ENCODE measurements at regions not wholly inside any gene's neighbourhood (a gene's known extent, or its start where the extent isn't known, plus 50 kb on each side); places are given as distances from the start of the nearest gene placed in this dataset.
"Not testable (repeated sequence)": the region's sequence is repeated elsewhere in the genome, so short reads cannot be mapped to it uniquely, and the experiment has no call there.

- DNase-seq = no peak
- TF ChIP-seq POLR2A (IDR thresholded peaks at IDR 0.05; ENCODE audit: low read length) (no peak), GATA1 (IDR thresholded peaks at IDR 0.05; ENCODE audit: low read depth, low read length) (no peak)
Observed at GRCh38 chr5:23451156-23451555, 56.3 kb upstream of the PRDM9 start.

- TF ChIP-seq GATA1 (IDR thresholded peaks at IDR 0.05; ENCODE audit: low read depth, low read length) (no peak), POLR2A (IDR thresholded peaks at IDR 0.05; ENCODE audit: low read length) (no peak)
- no peak for DNase-seq
Observed at GRCh38 chr5:23450187-23450586, 57.2 kb upstream of the PRDM9 start.

DNA sequence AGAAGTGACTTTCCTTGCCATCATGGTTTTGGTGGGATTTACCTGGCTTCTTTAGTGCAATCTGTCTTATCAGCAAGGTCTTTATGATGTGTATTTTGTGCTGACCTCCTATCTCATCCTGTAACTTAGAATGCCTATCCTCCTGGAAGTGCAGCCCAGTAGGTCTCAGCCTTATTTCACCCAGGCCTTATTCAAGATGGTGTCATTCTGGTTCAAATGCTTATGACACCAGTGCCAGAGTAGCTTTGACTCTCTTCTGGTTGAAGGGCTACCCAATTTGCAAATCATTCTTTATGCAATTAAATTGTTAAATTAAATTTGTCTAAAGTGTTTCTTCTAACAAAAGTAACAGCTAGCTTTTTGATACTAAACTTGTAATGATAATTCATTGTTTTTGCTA, 58.8 kb upstream of the PRDM9 start:
- DNase-seq = no peak
- TF ChIP-seq POLR2A (IDR thresholded peaks at IDR 0.05; ENCODE audit: low read length) = no peak
- TF ChIP-seq GATA1 (IDR thresholded peaks at IDR 0.05; ENCODE audit: low read depth, low read length) = no peak

DNA sequence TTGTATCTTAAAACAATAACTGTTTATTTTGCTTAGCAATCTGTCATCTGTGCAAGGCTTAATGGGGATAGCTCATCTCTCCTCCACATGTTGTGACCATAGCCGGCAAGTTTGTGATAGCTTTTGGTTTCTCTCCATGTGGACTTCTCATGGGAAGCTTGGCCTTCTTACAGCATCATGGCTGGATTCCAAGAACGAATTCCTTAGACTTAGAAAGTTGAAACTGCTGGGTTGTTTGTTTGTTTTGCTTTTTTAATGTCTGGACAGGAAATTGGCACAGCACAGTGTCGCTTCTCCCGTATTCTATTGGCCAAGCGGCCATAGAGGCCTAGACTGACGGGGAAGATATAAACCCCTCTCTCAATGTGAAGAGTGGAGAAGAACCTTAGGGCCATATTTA, 61.0 kb upstream of the PRDM9 start:
- no peak for DNase-seq
- TF ChIP-seq GATA1 (IDR thresholded peaks at IDR 0.05; ENCODE audit: low read depth, low read length) (no peak), POLR2A (IDR thresholded peaks at IDR 0.05; ENCODE audit: low read length) (no peak)

GRCh38 chr5:23445573-23445972, 61.8 kb upstream of the PRDM9 start:
- no peak for DNase-seq

DNA sequence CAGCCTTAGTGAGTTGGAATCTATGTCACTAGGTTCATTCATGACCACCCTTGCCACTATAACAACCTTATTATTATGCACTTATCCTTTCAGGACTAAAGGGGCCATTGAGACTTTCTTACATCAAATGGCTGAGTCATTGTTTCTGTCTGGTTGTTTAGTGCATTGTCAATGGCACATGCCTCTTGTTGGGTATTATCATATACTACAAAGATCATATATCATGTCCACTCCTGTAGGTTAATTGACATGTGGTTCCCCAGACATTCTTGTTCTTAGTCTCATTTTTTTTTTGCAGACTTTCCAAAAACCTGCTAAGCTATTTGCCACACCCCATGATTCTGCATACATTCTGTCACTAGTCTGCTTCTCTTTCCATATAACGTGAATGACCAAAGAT, 66.7 kb upstream of the PRDM9 start:
- DNase-seq = no peak

More at GRCh38 chr5:23445573-23445972, 61.8 kb upstream of the PRDM9 start:
- TF ChIP-seq POLR2A (IDR thresholded peaks at IDR 0.05; ENCODE audit: low read length) (no peak), GATA1 (IDR thresholded peaks at IDR 0.05; ENCODE audit: low read depth, low read length) (no peak)

DNA sequence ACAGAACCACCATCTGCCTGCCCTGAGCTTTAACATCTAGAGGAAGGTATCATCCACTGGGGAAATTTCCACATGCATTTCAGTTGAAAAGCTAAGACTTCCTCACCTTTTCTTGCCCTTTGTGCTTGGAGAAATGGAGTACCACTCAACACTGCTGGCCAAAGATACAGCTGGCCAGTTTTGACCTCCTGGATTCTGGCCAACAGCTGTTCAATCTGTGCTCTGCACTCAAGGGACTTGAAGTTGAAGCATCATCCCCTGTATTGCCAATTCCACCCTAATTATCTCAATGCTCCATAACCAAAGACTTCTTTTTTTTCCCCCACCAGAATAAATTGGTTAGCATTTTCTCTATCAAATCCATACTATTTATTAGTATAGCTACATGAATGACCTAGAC, 70.4 kb upstream of the PRDM9 start:
- no peak for TF ChIP-seq POLR2A (IDR thresholded peaks at IDR 0.05; ENCODE audit: low read length)
- no peak for TF ChIP-seq GATA1 (IDR thresholded peaks at IDR 0.05; ENCODE audit: low read depth, low read length)
- DNase-seq = no peak

More for the DNA sequence above, 66.7 kb upstream of the PRDM9 start:
- no peak for TF ChIP-seq POLR2A (IDR thresholded peaks at IDR 0.05; ENCODE audit: low read length)
- no peak for TF ChIP-seq GATA1 (IDR thresholded peaks at IDR 0.05; ENCODE audit: low read depth, low read length)

DNA sequence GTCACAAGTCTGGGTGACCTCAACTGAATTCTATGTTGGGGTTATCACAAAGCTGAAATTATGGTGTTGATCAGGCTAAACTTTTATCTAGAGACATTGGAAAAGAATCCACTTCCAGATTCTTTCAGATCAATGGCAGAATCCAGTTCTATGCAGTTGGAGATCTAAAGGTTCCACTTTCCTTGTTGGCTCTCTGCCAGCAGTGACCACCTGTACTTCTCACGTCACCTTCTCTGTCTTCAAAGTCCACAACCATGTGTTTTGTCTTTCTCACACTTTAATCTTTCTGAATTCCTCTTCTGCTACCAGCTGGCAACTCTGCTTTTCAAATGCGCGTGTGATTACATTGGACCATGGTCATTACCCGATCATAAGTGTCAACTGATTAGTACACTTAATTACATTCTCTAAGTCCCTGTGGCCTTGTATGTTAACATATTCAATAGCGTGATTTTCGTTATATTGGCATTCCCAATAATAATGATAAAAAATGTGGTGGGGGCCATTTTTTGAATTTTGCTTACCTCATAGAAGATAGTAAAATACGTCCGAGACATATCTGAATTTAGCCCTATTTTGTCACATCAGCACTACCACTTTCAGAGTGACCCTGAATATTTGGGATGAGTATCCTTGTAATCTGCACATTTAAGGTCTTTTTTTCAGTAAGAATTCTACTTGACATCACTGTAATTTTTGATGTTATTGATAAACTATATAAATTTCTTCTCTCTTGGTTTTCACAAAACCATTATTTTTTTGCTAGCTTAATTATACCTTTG, 73.7 kb upstream of the PRDM9 start:
- no peak for TF ChIP-seq GATA1 (IDR thresholded peaks at IDR 0.05; ENCODE audit: low read depth, low read length)
- no peak for TF ChIP-seq POLR2A (IDR thresholded peaks at IDR 0.05; ENCODE audit: low read length)
- DNase-seq = no peak

- no peak for DNase-seq
- no peak for TF ChIP-seq GATA1 (IDR thresholded peaks at IDR 0.05; ENCODE audit: low read depth, low read length)
- no peak for TF ChIP-seq POLR2A (IDR thresholded peaks at IDR 0.05; ENCODE audit: low read length)
Observed at GRCh38 chr5:23428705-23429104, 78.7 kb upstream of the PRDM9 start.

GRCh38 chr5:23420214-23420613, 87.2 kb upstream of the PRDM9 start:
- not testable (repeated sequence) for DNase-seq

DNA sequence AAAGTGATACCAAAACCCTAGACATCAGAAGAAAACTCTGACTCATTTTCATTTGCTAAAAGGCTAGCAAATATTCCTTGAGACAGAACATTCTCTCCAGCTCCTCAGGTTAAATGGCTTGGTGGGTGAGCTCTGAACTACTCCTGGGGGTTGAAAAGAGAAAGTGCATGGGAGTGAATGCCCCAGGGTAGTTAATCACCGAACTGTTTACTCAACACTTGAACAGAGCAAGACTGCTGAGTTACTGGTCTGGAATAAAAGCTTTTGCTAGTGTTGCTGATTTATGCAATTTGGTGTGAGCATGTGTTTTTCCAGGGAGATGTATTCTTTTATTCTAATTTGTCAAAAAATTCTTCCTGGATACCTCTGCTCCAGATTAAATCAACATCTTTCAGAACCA, 88.3 kb upstream of the PRDM9 start:
- no peak for DNase-seq
- TF ChIP-seq POLR2A (IDR thresholded peaks at IDR 0.05; ENCODE audit: low read length) = no peak
- TF ChIP-seq GATA1 (IDR thresholded peaks at IDR 0.05; ENCODE audit: low read depth, low read length) = no peak

DNA sequence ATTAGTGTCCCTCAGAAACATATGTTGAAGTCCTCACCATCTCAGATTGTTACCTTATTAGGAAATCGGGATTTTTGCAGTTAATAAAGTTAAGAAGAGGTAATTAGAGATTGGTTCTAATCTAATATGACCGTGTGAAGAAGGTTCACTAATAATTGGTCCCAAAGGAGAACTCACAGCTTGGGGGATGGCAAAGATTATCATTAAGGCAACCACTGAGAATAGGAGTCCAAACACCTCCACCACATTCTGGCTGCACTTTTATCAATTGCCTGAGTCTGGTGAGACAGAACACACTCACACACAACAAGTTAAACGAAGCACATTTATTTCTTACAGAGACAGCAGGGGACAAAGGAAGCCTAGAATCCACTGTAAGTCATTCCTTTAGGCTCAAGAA, 94.9 kb upstream of the PRDM9 start:
- TF ChIP-seq GATA1 (IDR thresholded peaks at IDR 0.05; ENCODE audit: low read depth, low read length) = no peak
- no peak for TF ChIP-seq POLR2A (IDR thresholded peaks at IDR 0.05; ENCODE audit: low read length)
- DNase-seq = no peak

- DNase-seq = no peak
- TF ChIP-seq GATA1 (IDR thresholded peaks at IDR 0.05; ENCODE audit: low read depth, low read length) (no peak), POLR2A (IDR thresholded peaks at IDR 0.05; ENCODE audit: low read length) (no peak)
Observed at GRCh38 chr5:23411994-23412393, 95.4 kb upstream of the PRDM9 start.

- TF ChIP-seq GATA1 (IDR thresholded peaks at IDR 0.05; ENCODE audit: low read depth, low read length) (no peak), POLR2A (IDR thresholded peaks at IDR 0.05; ENCODE audit: low read length) (no peak)
- DNase-seq = no peak
Observed at GRCh38 chr5:23411200-23411599, 96.2 kb upstream of the PRDM9 start.

DNA sequence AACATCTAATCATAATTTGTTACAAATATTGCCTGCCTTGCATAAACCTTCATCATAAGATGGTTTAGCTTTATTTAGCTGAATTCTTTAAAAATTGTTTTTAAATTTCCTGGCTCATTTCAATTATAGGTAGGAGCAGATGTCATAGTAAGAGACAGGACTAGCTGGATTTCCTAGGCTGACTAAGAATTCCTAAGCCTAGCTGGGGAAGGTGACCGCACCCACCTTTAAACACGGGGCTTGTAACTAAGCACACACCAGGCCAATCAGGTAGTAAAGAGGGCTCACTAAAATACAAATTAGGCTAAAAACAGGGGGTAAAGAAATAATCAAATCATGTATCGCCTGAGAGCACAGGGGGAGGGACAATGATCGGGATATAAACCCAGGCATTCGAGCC, 96.6 kb upstream of the PRDM9 start:
- not testable (repeated sequence) for DNase-seq
